Nephron progenitor cell (in vitro differentiated cells): ENCODE measurements at regions not wholly inside any gene's neighbourhood (a gene's known extent, or its start where the extent isn't known, plus 50 kb on each side); places are given as distances from the start of the nearest gene placed in this dataset.
A peak's percentile ranks its signal among the peaks of the same experiment; 100 is the strongest.

Source experiments
- DNase-seq: peaks from one replicate; pipeline ENCODE4 v3.0.0; 2021
- H3K27ac Mint-ChIP-seq: 2 replicates; pipeline ENCODE4 v1.8.0; 2021; ENCODE audit warnings: mild to moderate bottlenecking, moderate library complexity, mixed read lengths
- H3K27me3 Mint-ChIP-seq: 2 replicates; pipeline ENCODE4 v1.8.0; 2021; ENCODE audit warnings: mild to moderate bottlenecking, low read depth, mixed read lengths; ENCODE audit not compliant: poor library complexity
- H3K36me3 Mint-ChIP-seq: 2 replicates; pipeline ENCODE4 v1.8.0; 2021; ENCODE audit warnings: low read depth, mixed read lengths
- H3K4me1 Mint-ChIP-seq: 2 replicates; pipeline ENCODE4 v1.8.0; 2021; ENCODE audit warnings: mixed read lengths
- H3K4me3 Mint-ChIP-seq: 2 replicates; pipeline ENCODE4 v1.8.0; 2021; ENCODE audit warnings: mild to moderate bottlenecking, moderate library complexity, mixed read lengths
- H3K9me3 Mint-ChIP-seq: 2 replicates; pipeline ENCODE4 v1.8.0; 2021; ENCODE audit warnings: mild to moderate bottlenecking, moderate library complexity, mixed read lengths
- TF ChIP-seq, protein P1 (sequence below): fragments of 200-600 bp; sonication (generic); IDR thresholded peaks from 2 replicates; pipeline ENCODE4 v1.5.0; 2021; ENCODE audit warnings: antibody characterized with exemption

- H3K4me1 Mint-ChIP-seq = peaks cover 67% of the 10 kb centered on the region
- H3K36me3 Mint-ChIP-seq = no peaks in the 10 kb centered on the region
- peaks cover 9% of the 10 kb centered on the region for H3K27me3 Mint-ChIP-seq
- H3K9me3 Mint-ChIP-seq = no peaks in the 10 kb centered on the region
- H3K4me3 Mint-ChIP-seq = no peak overlapping the region
- DNase-seq = no peak
- TF ChIP-seq, protein P1, sequence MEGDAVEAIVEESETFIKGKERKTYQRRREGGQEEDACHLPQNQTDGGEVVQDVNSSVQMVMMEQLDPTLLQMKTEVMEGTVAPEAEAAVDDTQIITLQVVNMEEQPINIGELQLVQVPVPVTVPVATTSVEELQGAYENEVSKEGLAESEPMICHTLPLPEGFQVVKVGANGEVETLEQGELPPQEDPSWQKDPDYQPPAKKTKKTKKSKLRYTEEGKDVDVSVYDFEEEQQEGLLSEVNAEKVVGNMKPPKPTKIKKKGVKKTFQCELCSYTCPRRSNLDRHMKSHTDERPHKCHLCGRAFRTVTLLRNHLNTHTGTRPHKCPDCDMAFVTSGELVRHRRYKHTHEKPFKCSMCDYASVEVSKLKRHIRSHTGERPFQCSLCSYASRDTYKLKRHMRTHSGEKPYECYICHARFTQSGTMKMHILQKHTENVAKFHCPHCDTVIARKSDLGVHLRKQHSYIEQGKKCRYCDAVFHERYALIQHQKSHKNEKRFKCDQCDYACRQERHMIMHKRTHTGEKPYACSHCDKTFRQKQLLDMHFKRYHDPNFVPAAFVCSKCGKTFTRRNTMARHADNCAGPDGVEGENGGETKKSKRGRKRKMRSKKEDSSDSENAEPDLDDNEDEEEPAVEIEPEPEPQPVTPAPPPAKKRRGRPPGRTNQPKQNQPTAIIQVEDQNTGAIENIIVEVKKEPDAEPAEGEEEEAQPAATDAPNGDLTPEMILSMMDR = no peak
- no peak overlapping the region for H3K27ac Mint-ChIP-seq
These were observed 247.2 kb downstream of the TTLL2 start for GRCh38 chr6:167572106-167572505.

DNA sequence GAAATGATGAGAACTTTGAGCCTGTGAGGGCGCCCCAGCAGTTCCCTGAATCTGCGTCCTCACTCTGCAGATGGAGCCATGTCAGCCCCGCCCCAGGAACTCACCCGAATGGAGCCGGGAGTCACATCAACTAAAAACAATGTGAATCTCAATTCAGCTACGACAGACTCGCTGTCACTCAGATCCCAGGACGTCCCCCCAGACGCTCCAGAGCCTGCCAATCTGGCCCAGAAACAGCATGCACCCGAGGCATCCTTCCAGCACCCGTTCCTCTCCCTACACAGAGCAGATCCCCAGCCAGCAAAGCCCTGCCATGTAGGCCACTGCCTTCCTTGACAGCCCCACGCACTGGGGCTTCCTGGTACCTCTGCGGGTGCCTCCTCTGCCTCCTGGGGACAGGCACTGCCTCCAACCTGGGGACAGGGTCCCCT, 248.0 kb downstream of the TTLL2 start:
- TF ChIP-seq, protein P1 = no peak
- H3K4me1 Mint-ChIP-seq = peaks cover 67% of the 10 kb centered on the region
- no peaks in the 10 kb centered on the region for H3K36me3 Mint-ChIP-seq
- H3K27me3 Mint-ChIP-seq = peaks cover 10% of the 10 kb centered on the region
- H3K9me3 Mint-ChIP-seq = no peaks in the 10 kb centered on the region
- H3K4me3 Mint-ChIP-seq = no peak overlapping the region
- H3K27ac Mint-ChIP-seq = peak overlapping the region; percentile 77
- DNase-seq = no peak

DNA sequence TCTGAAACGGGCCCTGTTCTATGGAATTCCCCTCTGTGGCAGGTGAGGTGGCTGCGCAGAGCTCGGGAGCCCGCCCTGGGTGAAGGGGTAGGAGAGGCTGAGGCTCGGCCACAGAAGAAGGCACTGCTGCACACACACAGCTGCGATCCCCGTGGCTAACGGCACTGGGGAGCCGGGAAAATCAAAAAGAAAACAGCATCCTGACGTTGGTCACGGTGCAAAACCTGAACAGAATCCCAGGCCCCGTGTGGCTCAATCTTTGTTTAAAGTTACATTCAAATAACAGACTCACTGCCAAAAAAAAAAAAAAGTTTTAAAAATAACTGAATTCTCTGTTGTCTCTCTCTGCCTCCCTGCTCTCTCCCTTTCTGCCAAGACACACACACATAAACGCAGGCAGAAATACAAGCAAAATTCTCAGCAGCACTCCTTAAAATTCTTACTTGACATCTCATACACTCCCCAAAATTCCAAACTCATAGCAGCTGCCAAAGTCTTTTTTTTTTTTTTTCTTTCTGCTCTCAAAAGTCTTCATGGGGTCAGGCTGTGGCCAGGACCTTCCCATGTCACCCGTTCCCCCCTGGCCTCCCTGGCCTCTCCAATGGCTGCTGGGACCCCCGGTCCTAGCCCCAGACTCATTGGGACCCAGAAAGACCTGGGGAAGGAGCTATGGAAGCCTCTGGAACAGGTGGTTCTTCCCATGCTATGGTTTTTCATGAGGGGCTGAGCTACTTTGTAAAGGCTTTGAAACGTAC, 248.8 kb downstream of the TTLL2 start:
- H3K9me3 Mint-ChIP-seq = no peaks in the 10 kb centered on the region
- DNase-seq = no peak
- H3K27ac Mint-ChIP-seq = peak overlapping the region; percentile 77
- peaks cover 12% of the 10 kb centered on the region for H3K27me3 Mint-ChIP-seq
- peaks cover 70% of the 10 kb centered on the region for H3K4me1 Mint-ChIP-seq
- H3K36me3 Mint-ChIP-seq = no peaks in the 10 kb centered on the region
- no peak overlapping the region for H3K4me3 Mint-ChIP-seq
- TF ChIP-seq, protein P1 = no peak

- no peak for DNase-seq
- Mint-ChIP-seq H3K36me3 (no peaks in the 10 kb centered on the region), H3K27me3 (peaks cover 12% of the 10 kb centered on the region), H3K9me3 (no peaks in the 10 kb centered on the region), H3K27ac (no peak overlapping the region), H3K4me3 (no peak overlapping the region), H3K4me1 (peaks cover 79% of the 10 kb centered on the region)
- TF ChIP-seq, protein P1 = no peak
These were observed 249.7 kb downstream of the TTLL2 start for GRCh38 chr6:167574431-167575151.

- Mint-ChIP-seq H3K9me3 (no peaks in the 10 kb centered on the region), H3K4me1 (peaks cover 79% of the 10 kb centered on the region), H3K27ac (no peak overlapping the region), H3K27me3 (peaks cover 12% of the 10 kb centered on the region), H3K36me3 (no peaks in the 10 kb centered on the region), H3K4me3 (no peak overlapping the region)
- TF ChIP-seq, protein P1 = no peak
- DNase-seq = no peak
These were observed 250.3 kb downstream of the TTLL2 start for GRCh38 chr6:167575158-167575696.
